Lower lobe of right lung (tissue), 2 donors: ENCODE measurements at regions not wholly inside any gene's neighbourhood (a gene's known extent, or its start where the extent isn't known, plus 50 kb on each side); places are given as distances from the start of the nearest gene placed in this dataset.

Source experiments
- ATAC-seq, 2 donors: fragments of 200-7000 bp; cut with Tn5 transposase; one replicate each; pipeline ENCODE4 v1.9.1; 2020 to 2022; ENCODE audit warnings: mild to moderate bottlenecking in 2 of 2, moderate library complexity in 2 of 2
- DNase-seq: peaks from one replicate; pipeline ENCODE4 v3.0.0-alpha.2; 2020
- H3K27ac ChIP-seq: fragments of 200-600 bp; one replicate; pipeline ENCODE4 v1.8.0; 2022
- H3K27me3 ChIP-seq: fragments of 200-600 bp; one replicate; pipeline ENCODE4 v1.8.0; 2022; ENCODE audit warnings: low read depth
- H3K36me3 ChIP-seq: fragments of 200-600 bp; one replicate; pipeline ENCODE4 v1.8.0; 2022; ENCODE audit warnings: mild to moderate bottlenecking
- H3K4me1 ChIP-seq: fragments of 200-600 bp; one replicate; pipeline ENCODE4 v1.8.0; 2022
- H3K4me3 ChIP-seq: fragments of 200-600 bp; one replicate; pipeline ENCODE4 v1.8.0; 2022; ENCODE audit warnings: mild to moderate bottlenecking
- H3K9me3 ChIP-seq: fragments of 200-600 bp; one replicate; pipeline ENCODE4 v1.8.0; 2022
- CTCF ChIP-seq: fragments of 200-600 bp; IDR thresholded peaks from one replicate; pipeline ENCODE4 v1.8.0; 2022; ENCODE audit warnings: antibody characterized with exemption, mild to moderate bottlenecking
- intact Hi-C: fragments of 100-400 bp; cut with DNase I; formaldehyde crosslinking; loops from one replicate; pipeline ENCODE4 v1.11.0; 2022
- donor health status: DM: no; HTN: yes; CAD: no; lungs with severe emphysema.

GRCh38 chr4:117777721-117778120 is 256.6 kb upstream of the NDST3 start:
- Histone ChIP-seq H3K27me3 (no peaks in the 10 kb centered on the region), H3K4me1 (no peaks in the 10 kb centered on the region), H3K4me3 (no peak overlapping the region), H3K36me3 (no peaks in the 10 kb centered on the region), H3K9me3 (no peaks in the 10 kb centered on the region), H3K27ac (no peak overlapping the region)
- intact Hi-C loops, result no loop called here
- no peak for TF ChIP-seq CTCF
- DNase-seq (no peak), ATAC-seq (no peak)

- no peaks in the 10 kb centered on the region for H3K36me3 ChIP-seq
- intact Hi-C loops, result no loop called here
- no peak for ATAC-seq
- H3K9me3 ChIP-seq, result no peaks in the 10 kb centered on the region
- TF ChIP-seq CTCF, result no peak
- H3K27ac ChIP-seq, result no peak overlapping the region
- H3K27me3 ChIP-seq, result no peaks in the 10 kb centered on the region
- no peaks in the 10 kb centered on the region for H3K4me1 ChIP-seq
- no peak overlapping the region for H3K4me3 ChIP-seq
- no peak for DNase-seq
Measured at GRCh38 chr4:117783716-117784115, 250.6 kb upstream of the NDST3 start.

GRCh38 chr4:117784266-117784665 is 250.0 kb upstream of the NDST3 start:
- no peak for TF ChIP-seq CTCF
- H3K27me3 ChIP-seq, result no peaks in the 10 kb centered on the region
- no peaks in the 10 kb centered on the region for H3K4me1 ChIP-seq
- H3K4me3 ChIP-seq, result no peak overlapping the region
- H3K36me3 ChIP-seq, result no peaks in the 10 kb centered on the region
- intact Hi-C loops, result no loop called here
- no peak overlapping the region for H3K27ac ChIP-seq
- no peak for DNase-seq
- no peak for ATAC-seq
- no peaks in the 10 kb centered on the region for H3K9me3 ChIP-seq

- Histone ChIP-seq H3K27me3 (no peaks in the 10 kb centered on the region), H3K27ac (no peak overlapping the region), H3K36me3 (no peaks in the 10 kb centered on the region), H3K4me3 (no peak overlapping the region), H3K4me1 (no peaks in the 10 kb centered on the region), H3K9me3 (no peaks in the 10 kb centered on the region)
- intact Hi-C loops, result no loop called here
- no peak for TF ChIP-seq CTCF
- DNase-seq (no peak), ATAC-seq (no peak)
Measured at GRCh38 chr4:117786566-117786965, 247.7 kb upstream of the NDST3 start.

- no peaks in the 10 kb centered on the region for H3K4me1 ChIP-seq
- H3K4me3 ChIP-seq, result no peak overlapping the region
- intact Hi-C loops, result no loop called here
- ATAC-seq, result no peak
- no peaks in the 10 kb centered on the region for H3K9me3 ChIP-seq
- H3K36me3 ChIP-seq, result no peaks in the 10 kb centered on the region
- no peak overlapping the region for H3K27ac ChIP-seq
- no peak for TF ChIP-seq CTCF
- no peaks in the 10 kb centered on the region for H3K27me3 ChIP-seq
- no peak for DNase-seq
Measured at GRCh38 chr4:117793845-117794480, 240.3 kb upstream of the NDST3 start.
